ENCODE measurements at regions not wholly inside any gene's neighbourhood (a gene's known extent, or its start where the extent isn't known, plus 50 kb on each side); places are given as distances from the start of the nearest gene placed in this dataset.

- no peak for DNase-seq (ENCODE audit: low spot score)
Measured at GRCh38 chr12:116651089-116651488, 86.8 kb downstream of the SPRING1 start.

DNA sequence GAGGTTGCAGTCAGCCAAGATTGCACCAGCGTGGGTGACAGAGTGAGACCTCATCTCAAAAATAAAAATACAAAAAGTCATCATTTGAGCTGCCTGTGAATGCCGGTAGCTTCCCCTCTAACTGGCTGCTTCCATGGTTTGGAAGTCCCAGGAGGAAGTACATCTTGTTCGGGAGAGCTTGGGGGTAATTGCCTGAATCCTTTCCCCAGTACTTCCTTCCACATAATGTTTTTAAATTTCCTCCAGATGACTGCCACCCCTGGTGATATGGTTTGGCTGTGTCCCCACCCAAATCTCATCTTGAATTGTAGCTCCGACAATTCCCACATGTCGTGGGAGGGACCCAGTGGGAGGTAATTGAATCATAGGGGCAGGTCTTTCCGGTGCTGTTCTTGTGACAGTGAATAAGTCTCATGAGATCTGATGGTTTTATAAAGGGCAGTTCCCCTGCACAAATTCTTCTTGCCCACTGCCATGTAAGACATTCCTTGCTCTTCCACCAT lies 87.2 kb downstream of the SPRING1 start:
- DNase-seq (ENCODE audit: low spot score) = no peak

DNA sequence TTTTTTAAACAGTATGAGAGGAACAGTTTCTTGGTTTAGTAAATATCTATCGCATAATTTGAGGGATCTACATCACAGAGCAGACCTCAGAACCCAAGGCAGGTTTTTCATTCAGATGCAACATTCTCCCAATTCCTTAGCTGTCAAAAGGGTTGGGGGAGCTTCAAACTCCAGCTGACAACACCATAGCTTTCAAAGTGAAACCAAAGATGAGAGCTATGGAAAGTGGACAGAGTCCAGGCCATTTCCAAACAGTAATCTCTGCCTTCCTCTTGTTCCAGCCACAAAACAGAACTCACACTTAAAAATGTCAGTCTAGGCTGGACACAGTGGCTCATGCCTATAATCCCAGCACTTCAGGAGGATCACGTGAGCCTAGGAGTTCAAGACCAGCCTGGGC lies 87.8 kb downstream of the SPRING1 start:
- DNase-seq (ENCODE audit: low spot score) = no peak

GRCh38 chr12:116647813-116648212 lies 88.6 kb downstream of the MAP1LC3B2 start:
- DNase-seq (ENCODE audit: low spot score) = no peak

DNA sequence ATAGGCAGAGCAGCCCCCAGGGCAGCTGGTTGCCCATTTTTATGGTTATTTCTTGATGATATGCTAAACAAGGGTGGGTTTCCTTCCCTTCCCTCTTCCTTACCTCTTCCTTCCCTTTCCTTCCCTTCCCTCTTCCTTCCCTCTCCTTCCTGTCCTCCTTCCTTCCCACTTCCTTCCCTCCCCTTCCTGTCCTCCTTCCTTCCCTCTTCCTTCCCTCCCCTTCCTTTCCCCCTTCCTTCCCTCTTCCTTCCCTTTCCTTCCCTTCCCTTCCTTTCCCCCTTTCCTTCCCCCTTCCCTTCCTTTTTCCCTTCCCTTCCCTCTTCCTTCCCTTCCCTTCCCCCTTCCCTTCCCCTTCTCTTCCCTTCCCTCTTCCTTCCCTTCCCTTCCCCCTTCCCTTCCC lies 87.7 kb downstream of the MAP1LC3B2 start:
- DNase-seq (ENCODE audit: low spot score) = no peak

DNA sequence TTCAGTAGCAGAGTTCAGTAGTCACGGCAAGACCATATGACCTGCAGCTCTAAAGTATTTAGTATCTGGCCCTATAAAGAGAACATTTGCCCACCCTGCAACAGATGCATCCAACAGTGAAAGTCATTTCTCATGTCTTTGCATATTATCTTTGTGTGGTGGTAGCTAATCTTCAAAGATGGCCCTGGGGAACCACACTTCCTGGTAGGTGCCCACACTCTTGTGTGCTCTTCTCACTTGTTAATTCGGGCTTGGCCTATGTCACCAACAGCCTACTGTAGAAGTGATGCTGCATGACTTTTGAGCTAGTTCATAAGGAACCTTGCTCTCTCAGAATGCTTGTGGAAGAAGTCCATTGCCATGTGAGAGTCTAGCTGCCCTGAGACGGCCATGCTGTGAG lies 85.6 kb downstream of the MAP1LC3B2 start:
- DNase-seq (ENCODE audit: low spot score) = no peak

- DNase-seq (ENCODE audit: low spot score) = no peak
Measured at GRCh38 chr12:116642683-116643082, 83.5 kb downstream of the MAP1LC3B2 start.

GRCh38 chr12:116642106-116642505 lies 82.9 kb downstream of the MAP1LC3B2 start:
- DNase-seq (ENCODE audit: low spot score) = no peak

- DNase-seq (ENCODE audit: low spot score) = no peak
Measured at GRCh38 chr12:116640281-116640680, 81.1 kb downstream of the MAP1LC3B2 start.

DNA sequence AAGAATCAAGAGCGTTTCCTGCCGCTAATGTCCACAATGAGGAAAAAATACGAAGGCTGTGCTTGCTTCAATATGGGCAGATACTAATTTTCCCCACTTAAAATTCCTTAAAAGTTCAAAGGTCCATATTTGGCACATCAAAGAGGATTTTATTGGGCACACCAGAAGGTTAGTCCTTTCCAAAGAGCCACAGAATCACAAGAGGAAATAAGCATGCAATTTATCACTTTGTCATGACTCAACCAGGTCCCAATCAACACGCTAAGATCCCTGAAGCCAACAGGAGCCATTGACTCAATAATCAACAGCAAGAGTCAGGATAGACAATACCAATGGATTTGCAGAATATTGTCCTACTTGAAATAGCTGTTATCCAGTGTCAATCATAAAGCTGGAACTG lies 80.6 kb downstream of the MAP1LC3B2 start:
- no peak for DNase-seq (ENCODE audit: low spot score)

- DNase-seq (ENCODE audit: low spot score) = no peak
Measured at GRCh38 chr12:116638376-116638775, 79.2 kb downstream of the MAP1LC3B2 start.

DNA sequence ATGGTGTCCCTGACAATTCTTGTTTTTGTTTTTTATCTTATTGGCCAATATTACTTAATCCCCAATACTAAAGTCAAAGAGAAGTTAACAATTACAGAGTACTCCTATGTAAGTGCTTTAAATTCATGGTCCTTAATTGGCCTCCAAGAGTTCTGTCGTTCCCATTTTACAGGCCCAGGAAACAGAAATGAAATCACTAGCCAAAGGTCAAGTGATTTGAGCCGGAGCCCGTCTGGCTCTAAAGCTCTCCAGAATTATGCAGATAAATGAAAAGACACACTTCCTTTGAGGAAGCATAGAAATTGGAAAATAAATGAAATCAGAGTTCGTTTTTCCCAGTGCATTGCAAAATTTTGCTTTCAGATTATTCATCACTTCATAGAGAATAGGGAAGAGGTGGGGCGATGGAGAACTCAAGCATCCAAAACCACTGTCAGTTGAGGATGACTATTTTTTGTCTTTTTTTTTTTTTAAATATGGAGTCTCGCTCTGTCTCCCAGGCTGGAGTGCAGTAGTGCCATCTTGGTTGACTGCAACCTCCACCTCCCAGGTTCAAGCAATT lies 78.5 kb downstream of the MAP1LC3B2 start:
- no peak for DNase-seq (ENCODE audit: low spot score)

DNA sequence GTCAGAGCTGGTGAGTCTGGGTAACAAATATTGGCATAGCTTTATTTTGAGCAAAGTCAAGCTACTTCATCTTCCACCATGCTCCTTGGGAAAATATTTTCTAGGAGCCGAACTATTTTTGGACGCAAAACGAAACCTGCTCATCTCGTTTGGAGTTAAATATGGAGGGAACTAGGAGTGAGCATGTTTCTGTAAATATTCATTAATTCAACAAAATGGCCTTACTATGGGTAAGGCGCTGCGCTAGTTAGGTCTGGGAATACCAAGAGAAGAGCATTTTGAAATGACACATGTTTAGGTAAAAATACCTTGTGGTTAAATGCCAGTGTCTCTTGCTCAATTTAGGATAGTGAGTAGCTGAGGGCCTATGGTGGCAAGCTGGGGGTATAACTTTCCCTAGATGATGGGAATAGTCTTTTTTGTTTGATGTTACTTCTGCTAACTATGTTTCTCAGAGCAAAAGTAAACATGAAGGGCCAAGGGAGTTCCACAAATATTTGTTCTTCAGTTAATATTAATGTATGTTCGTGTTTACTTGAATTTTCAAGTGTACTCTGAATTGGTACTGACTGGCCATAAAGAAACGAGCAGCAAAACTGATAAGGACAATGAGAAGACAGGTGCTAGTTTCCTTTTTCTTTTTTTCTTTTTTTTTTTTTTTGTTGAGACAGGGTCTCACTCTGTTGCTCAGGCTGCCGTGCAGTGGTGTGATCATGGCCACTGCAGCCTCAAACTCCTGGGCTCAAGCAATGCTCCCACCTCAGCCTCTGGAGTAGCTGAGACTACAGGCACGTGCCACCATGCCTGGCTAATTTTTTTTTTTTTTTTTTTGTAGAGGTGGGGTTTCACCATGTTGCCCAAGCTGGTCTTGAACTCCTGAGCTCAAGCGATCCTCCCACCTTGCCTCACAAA lies 77.7 kb downstream of the MAP1LC3B2 start:
- DNase-seq (ENCODE audit: low spot score) = no peak

DNA sequence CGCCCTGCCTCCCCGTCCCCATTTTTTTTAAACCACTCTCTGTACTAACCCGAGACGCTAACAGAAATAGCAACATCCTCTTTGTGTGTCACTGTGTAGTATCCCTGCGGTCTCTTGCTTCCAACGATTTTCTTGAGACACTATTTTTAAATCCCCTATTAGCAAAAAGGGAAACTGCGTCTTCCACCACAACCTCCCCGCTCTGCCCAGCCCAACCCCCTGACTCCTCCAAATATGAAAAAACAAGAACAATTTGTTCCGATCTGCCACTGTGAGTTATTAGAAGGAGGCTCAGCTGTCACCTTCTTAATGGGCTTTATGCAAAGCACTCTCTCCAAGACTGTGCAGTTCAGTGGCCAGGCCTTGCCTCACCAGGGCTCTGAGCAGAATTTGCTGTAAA lies 76.3 kb downstream of the MAP1LC3B2 start:
- DNase-seq (ENCODE audit: low spot score) = no peak

DNA sequence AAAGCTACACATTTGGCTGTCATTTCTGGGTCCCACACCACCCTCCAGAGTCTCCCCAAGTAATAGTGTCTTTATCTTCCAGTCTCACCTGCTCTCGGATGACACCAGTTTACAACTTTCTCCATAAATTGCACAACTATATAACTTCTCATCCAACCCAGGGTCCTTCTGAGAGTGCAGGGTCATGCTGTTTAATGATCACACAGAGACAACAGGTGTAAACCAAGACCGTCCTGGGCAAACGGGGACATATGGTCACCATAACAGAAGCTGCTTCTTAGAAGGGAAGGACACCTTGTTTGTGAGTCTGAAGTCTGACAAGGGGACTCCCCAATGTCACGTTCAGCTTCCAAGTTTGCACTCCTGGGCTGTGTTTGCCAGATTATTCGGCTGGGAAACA lies 74.3 kb downstream of the MAP1LC3B2 start:
- no peak for DNase-seq (ENCODE audit: low spot score)

GRCh38 chr12:116631619-116632018 lies 72.4 kb downstream of the MAP1LC3B2 start:
- no peak for DNase-seq (ENCODE audit: low spot score)

DNA sequence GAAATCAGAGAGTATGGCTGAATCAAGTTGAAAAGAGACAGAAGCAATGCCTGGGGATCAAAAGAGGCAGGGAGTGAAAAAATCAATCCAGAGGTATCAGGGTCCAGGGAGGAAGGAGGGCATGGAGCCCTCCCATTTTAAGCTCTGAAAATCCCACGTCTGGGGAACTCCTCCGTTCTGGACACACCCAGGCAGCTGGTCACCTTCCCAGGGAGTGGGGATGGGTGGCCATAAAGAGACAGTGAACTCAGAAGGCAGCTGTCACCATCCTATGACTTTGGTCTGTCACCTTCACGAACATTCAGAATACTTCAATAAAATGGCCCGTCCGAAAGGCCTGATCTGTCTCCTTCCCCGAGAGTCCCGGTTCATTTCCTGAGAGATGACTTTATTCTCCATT lies 71.6 kb downstream of the MAP1LC3B2 start:
- DNase-seq (ENCODE audit: low spot score) = no peak

DNA sequence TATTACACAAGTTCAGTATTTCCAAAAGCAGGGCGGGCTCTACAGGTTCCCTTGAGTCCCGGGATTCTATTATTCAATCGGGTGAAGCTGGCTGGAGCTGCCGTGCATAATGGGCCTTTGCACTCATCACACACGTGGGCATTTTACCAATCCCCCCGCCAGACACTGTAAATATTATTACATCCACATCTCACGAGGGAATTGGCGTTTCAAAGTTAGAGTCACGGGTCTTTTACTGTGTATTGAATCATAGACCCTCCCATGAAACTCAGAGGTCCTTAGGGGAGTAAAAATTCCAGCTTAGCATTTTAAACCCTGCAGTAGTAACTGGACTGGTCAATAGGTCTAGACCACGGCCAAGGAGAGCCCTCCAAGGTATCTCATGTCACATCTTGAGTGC lies 70.3 kb downstream of the MAP1LC3B2 start:
- DNase-seq (ENCODE audit: low spot score) = no peak

DNA sequence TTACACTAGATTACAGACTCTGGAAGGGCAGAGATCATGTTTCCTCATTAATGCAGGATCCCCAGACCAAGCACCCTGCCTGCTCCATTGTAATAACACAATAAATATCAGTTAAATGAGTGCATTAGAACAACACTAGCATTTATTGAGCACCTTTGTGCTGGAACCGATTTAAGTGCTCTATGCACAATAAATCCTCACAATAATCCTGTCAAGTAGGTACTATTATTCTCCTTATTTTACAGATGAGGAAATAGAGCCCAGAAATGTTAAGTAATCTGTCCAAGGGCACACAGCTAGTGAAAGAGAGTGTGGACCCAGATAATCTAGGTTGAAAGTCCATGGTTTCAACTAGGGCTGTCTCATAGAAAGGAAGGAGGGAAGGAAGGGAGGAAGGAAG lies 69.8 kb downstream of the MAP1LC3B2 start:
- no peak for DNase-seq (ENCODE audit: low spot score)

GRCh38 chr12:116628450-116628793 lies 69.2 kb downstream of the MAP1LC3B2 start:
- DNase-seq (ENCODE audit: low spot score) = no peak
